GM21447 (cell line): ENCODE measurements at regions not wholly inside any gene's neighbourhood (a gene's known extent, or its start where the extent isn't known, plus 50 kb on each side); places are given as distances from the start of the nearest gene placed in this dataset.
"Not testable (repeated sequence)": the region's sequence is repeated elsewhere in the genome, so short reads cannot be mapped to it uniquely, and the experiment has no call there.

Experiments
- ATAC-seq: cut with Tn5 transposase; IDR thresholded peaks from one replicate; pipeline ENCODE4 v1.9.1; 2021; ENCODE audit not compliant: unreplicated experiment

DNA sequence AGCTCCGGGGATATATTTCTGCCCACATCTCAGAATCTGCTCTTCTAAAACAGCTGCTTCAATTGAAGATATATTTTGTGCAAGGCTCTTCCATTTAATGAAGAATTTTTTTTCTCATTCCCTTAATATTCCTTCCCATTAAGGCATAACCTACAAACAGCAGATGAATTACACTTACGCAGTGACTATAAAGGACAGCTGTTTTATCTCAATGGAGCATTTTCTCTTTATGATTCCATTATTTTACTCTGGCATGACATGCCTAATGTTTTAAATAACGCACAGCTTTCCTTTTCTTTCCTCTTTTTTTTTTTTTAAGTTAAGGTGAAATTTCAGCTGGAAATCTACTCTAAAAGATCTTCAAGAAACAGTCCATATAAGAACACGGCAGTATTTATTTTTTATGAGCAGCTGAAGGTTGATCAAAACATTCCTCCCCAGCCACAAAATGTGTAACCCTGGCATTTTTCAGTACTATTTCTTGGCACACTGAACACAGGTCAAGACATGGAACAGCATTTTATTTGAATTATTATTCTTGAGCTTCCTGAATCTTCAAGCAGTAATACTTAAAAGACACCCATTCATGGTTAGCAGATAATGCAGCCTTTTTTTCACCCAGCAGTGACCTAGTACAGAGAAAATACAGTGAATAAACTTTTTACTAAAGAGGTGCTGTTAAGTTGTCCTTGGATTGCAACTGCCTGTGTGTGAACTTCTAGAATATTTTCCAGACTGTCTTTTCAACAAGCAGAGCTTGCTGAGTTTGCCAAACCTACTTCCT lies 118.1 kb upstream of the FOXN3 start:
- no peak for ATAC-seq

DNA sequence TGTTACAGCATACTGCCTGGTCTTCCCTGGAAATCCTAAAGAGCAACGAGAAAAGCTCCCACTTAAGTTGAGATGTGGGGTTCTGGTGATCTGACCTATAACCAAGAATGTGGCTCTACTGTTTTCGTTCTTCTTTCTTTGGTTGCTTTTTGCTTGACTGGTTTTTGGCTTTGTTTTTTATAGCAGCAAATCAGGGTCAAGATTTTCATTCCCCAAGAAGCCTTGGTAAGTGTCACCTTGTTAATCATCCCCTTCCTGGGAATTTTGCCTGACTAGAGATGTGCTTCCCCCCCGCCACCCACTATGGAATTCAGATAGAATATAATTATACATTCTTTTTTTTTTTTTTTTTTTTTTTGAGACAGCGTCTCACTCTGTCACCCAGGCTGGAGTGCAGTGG lies 116.7 kb upstream of the FOXN3 start:
- ATAC-seq: no peak

DNA sequence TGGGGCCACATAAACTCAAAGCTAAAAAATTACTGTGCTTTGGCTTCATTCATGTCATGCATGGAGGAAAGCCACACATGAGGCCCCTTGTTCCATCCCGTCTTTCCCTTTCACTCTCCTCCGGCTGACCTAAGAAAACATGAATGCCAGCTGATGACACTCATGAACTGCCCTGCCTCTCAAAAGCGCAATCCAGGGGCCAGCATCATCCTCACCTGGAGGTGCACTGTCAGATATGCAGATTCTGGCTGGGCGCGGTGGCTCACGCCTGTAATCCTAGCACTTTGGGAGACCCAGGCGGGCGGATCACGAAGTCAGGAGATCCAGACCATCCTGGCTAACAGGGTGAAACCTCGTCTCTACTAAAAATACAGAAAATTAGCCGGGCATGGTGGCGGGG lies 116.1 kb upstream of the FOXN3 start:
- no peak for ATAC-seq

DNA sequence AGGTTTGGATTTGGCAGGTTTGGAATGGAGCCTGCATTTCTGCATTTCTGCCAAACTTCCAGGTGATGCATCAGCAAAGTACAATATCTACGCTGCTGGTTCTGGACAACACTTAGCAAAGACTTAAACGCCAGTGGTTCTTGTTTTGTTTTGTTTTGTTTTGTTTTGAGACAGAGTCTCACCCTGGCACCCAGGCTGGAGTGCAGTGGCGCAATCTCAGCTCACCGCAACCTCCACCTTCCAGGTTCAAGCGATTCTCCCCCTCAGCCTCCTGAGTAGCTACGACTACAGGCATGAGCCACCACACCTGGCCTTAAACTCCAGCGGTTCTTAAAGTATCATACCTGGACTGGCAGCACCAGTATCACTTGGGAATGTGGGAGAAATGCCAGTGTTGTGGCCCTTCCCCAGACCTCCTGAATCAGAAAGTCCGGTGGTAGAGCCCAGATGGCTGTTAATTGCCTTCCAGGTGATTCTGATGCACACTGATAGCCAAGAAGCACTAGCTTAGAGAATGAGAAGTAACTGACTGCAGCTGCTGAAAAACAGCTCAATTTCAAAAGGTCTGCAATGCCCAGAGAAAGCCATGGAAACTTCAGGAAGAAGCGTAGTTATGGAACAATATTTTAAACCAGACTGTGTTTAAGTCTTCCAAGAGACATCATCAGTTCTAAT lies 114.8 kb upstream of the FOXN3 start:
- ATAC-seq: no peak

DNA sequence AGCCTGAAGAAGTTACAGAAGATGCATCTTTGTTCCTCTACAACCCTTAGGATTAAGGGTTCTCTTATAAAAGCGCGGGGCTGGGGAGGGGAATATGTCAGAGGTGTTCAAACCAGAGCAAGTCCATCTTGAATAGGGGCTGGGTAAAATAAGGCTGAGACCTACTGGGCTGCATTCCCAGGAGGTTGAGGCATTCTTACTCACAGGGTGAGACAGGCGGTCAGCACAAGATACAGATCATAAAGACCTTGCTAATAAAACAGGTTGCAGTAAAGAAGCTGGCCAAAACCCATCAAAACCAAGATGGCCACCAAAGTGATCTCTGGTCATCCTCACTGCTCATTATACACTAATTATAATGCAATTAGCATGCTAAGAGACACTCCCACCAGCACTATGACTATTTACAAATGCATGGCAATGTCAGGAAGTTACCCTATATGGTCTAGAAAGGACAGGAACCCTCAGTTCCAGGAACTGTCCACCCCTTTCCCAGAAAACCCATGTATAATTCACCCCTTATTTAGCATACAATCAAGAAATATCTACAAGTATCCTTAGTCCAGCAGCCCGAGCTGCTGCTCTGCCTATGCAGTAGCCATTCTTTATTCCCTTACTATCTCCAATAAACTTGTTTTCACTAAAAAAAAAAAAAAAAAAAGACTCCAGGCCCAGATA lies 108.1 kb upstream of the FOXN3 start:
- ATAC-seq: no peak

DNA sequence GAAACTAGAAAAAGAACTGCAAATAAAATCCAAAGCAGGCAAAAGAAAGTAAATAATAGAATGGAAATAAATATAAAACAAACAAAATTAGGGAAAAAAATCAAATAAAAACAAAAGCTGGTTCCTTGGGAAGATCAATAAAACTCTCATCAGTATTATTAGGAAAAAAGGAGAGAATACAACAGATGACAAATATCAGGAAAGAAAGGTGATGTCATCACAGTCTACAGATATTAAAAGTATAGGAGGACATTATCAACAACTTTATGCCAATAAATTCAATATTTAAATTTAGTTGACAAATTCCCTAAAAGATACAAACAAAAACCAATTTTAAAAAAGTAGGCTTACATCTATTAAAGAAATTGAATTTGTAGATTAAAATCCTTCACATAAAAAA lies 107.4 kb upstream of the FOXN3 start:
- ATAC-seq: no peak

DNA sequence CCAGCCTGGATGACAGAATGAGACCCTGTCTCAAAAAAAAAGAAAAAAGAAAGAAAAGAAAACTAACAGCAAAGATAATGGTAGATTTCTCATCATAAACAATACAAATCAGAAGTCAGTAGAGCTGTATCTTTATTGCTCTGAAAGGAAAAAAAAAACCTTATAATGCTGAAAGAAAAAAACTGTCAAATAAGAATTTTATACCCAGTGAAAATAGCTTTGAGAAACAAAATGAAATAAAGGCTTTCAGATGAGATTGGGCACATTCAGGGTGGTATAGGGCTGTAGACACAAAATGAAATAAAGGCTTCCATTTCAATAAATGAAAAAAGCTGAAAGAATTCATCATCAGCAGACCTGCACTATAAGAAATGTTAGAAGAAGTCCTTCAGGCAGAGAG lies 105.0 kb upstream of the FOXN3 start:
- no peak for ATAC-seq

DNA sequence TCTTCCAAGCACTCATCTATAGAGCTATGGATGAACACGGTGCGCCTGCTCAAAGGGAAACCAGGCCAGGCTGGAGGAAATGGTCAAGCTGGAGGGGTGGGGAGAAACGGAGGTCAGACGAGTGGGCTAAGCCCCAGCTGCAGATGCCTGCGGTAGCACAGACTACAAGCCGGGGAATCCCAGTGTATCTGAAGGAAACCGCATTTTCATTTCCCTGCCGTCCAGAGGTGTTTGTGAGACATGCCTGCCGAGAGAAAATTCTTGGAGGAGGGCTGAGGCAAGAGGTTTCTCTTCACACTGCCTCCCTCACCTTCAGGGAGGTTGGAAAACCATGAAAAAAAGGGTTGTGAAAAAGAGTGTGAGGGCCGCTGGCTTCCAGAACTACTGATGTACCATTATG lies 102.0 kb upstream of the FOXN3 start:
- no peak for ATAC-seq

DNA sequence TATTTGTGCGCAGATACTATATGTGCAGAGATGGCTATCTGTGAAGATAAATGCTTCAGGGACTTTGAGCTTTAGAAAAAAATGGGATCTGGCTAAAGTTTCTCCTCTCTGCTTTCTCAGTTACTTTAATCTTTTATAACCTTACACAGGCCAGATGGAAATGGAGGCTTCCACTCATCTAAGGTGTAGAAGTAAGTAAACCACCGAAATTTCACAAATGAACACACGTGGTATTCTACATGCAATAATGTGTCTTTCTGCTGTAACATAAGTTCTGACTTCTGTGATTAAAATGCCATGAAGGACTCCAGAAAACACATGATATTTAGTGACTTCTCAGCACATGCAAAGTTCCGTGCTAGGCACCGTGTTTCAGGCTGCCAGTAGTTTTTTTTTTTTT lies 99.1 kb upstream of the FOXN3 start:
- no peak for ATAC-seq

DNA sequence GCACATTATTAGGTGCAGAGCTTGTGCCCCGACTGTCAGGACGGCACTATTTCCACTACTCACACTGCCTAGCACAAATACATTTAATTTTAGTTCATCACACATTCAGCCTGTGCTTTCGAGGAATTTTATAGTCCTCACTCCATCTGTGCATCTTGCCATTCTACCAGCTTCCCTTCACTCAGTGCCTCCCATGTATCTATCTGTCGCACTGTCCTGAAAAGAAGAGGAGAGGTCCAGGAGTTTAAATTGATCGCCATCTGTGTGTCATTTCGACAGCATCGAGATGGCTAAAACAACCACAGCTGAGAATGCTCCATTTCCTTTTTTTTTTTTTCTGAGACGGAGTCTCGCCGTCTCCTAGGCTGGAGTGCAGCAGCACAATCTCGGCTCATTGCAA lies 97.6 kb upstream of the FOXN3 start:
- no peak for ATAC-seq

DNA sequence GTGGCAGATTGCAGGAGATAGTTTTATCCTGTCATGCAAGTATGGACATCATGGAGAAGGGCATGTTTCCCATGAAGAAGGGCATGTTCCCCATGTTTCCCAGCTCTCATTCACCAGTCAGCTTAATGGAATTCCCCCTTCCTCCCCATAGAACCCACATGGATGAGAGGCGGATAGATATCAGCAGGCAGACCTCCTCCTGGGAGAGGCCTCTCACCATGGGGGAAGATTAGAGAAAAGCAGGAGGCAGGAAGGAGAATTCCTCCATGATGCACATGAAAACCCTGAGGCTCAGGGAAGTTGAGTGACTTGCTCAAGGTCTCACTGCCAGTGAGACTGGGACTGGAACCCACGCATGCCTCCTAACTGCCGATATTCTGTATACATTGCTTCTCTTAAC lies 92.9 kb upstream of the FOXN3 start:
- no peak for ATAC-seq

DNA sequence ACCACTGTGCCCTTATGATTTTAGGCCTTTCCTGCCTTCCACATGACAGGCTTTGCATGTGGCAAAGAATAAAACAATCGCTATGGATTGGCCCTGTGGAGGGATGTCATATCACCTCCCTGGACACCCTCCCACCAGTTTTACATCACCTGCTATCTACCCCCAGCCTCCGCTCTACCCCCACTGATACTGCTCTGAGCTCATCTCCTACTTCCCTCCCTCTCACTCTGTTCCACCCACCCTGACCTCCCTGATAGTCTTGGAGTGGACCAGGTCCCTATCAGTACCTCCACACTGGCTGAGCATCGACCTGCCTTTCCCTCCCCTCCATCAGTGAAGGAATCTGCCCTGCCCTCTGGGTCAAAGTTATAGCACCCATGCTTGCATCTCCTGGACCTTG lies 91.8 kb upstream of the FOXN3 start:
- no peak for ATAC-seq

DNA sequence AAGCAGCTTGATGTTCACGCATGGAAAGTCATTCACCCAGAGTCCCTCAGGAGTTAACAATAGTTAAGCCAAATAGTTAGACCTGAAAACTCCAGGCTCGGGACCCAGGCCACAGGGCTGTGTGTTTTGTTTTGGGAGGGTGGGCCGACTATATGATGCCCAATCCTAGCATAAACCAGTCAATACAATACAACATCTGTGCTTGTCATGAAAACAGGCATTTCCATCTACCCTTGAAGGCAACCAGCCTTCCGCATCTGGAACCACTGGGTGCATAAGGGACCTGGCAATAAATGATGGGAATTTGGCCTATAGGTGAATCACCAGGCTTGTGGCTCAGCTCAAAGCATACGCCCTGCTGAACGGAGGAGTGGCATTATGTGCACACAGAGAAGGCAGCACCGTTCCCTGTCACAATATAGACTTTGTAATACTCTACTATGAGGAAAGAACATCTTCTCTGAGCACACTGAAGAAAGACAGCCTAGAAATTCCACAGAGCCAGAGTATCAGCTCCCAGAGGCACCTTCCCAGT lies 91.0 kb upstream of the FOXN3 start:
- no peak for ATAC-seq

DNA sequence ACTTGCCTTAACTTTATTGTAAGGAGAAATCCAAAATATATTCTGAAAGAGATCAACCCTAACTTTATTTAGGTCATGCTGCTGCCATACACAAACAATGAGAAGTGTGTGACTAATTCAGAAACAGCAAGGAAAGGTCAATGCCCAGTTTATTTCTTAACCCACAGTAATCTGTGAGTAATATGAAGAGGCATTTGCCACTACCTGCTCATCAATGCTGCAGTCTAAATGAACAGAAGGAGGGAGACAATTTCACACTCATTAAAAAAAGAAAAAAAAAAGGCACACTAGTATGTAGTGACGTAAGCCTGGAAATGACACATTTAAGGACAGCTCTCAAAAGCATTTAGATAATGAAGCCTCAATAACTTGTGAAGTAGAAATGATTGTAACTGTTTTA lies 90.5 kb upstream of the FOXN3 start:
- ATAC-seq: no peak

DNA sequence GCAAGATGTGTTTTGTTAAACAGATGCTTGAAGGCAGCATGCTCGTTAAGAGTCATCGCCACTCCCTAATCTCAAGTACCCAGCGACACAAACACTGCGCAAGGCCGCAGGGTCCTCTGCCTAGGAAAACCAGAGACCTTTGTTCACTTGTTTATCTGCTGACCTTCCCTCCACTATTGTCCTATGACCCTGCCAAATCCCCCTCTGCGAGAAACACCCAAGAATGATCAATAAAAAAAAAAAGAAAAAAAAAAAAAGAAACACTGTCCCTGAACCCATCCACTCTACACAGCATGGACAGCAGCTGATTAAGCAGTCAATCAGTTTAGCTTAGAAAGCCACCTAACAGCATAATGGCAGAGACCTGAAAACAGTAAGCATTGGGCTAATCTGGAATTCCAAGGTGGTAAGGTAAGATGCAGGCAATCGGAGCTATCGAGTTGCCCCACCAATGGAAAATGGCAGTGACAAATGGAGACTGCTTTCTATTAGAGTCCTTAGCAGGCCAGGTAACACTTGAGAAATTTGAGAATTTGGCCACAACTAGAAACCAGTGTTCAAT lies 89.9 kb upstream of the FOXN3 start:
- not testable (repeated sequence) for ATAC-seq

DNA sequence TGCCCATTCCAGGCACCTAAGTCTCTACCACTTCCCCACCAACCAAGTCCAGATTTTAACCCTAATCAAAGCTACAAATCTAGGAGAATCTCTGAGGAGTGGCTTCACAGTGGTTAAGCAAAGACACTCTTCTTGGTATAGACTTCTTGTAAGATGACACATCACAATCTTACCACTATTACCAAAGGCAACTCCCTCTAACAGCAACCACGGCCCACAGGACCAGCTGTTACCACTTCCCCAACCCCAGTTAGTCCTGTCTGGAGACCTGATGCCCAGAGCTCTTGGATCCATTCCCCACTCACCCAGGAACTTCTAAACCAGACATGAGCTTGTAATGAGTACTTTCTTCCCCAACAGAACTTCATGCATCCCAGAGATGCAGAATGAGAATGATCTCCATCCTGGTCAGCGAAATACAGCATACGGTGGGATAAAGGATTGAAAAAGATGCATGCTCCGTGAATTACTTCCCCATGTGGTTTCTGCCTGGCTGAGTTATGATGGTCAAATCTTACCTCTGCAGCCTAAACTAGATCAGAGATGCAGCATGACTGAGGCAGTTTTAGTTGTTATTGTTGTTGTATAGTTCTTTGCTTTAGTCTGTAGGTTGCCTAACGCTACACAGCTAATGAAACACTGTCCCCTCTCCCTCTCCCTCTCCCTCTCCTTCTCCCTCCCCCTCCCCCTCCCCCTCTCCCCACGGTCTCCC lies 87.7 kb upstream of the FOXN3 start:
- peak; percentile 71 for ATAC-seq

DNA sequence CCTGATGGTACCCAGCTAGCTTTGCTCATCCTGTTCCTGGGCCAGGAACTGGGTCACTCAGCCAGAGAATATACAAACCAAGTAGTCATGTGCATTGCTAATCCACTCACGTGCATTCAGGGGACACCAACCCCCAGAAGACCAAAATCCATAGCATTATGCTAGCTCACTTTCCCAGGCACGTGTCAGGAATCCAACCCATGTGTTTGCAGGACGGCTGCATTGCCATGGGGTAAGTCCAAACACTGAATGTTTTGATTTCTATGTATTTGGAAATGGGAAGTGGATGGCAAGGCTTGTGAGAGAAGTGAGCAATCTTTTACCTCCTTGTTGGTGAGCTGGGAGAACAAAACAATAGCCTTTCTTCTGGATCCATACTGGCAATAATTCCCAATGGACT lies 87.1 kb upstream of the FOXN3 start:
- no peak for ATAC-seq

DNA sequence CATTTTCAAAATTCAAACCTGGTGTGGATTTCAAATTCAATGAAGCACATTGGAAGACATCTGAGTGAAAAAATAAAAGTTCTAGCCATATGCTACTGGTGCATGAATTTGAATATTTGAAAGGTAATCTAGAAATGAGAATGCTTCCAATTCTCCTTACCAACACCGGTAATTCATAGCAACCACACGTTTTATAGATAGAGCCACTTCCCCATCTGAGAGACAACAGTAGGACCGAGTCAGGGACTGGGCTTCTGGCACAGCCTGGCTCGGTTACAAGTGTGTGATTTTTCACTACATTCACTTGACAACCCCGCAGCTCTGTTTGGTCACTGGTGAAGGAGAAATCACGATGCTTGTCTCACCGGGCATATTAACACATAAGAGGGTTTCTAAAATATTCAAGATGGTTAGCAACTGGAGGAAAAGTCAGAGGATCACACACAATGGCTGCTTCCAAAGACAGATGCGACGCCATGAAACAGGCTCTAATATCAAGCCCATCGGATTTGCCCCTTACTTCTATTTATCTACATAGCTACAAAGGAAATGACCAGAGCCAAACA lies 86.5 kb upstream of the FOXN3 start:
- ATAC-seq: no peak

DNA sequence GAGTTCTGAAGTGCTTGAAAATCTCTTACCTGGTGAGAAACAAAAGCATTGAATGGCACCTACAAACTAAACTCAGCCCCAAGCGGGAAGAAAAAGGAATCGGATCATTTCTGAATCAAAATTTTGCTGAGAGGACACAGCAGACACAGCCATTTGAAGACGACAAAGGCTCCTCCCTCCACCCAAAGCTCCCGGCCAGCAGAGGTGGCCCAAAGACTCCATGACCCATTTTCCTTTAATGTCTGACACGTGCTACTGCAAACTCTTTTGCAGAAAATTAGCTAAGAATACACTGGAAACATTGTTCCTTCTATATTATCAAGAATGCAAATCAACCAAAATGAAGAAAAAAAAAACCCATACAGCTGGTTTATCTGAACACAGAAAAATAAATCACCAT lies 85.9 kb upstream of the FOXN3 start:
- no peak for ATAC-seq

DNA sequence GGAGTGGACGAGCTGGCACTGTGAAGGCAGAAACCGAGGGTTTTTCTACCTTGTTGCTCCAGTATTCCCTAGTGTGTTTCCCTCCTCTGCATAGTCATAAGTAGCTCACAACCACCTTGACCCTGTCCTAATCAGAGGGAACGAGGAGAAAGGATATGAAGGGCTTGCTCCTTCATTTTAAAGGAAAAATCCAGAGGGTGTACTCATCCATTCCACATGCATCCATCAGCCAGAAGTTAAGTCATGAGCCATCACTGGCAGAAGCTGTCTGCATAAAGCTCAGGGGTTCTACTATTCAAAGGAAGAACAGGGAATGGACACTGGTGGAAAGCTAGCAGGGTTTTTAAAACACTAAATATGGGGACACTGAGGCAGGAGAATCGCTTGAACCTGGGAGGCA lies 84.3 kb upstream of the FOXN3 start:
- ATAC-seq: no peak

DNA sequence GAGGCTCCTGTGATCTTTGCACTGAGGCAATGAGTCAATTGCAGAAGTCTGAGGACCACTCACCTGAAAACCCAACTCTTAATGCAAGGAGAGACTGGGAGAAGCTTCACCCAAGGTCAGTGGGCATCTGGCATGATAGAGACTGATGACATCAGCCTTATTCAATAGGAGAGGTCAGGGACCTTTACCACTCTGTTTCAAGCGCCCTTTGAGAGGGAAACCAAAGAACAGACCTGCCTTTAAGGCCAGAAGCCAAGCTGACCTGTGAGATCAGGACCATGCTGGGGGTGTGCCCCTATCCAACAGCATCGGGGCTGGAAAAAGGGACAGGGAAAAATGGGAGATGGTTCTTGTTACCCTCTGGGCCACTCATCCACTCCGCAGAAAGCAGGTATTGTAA lies 83.3 kb upstream of the FOXN3 start:
- ATAC-seq: no peak
